Parathyroid adenoma (tissue), 2 donors: ENCODE measurements at regions not wholly inside any gene's neighbourhood (a gene's known extent, or its start where the extent isn't known, plus 50 kb on each side); places are given as distances from the start of the nearest gene placed in this dataset.

ENCODE experiments used
- H2AFZ ChIP-seq: fragments of 300-600 bp; sonication (generic); one replicate; pipeline ENCODE4 v1.7.0; 2017; ENCODE audit warnings: antibody characterized with exemption, mild to moderate bottlenecking
- H3K27ac ChIP-seq: fragments of 300-600 bp; sonication (generic); one replicate; pipeline ENCODE4 v1.7.0; 2017
- H3K27me3 ChIP-seq: fragments of 300-600 bp; sonication (generic); one replicate; pipeline ENCODE4 v1.7.0; 2017; ENCODE audit warnings: low read length; ENCODE audit not compliant: control insufficient read depth, insufficient read depth
- H3K36me3 ChIP-seq: fragments of 300-600 bp; sonication (generic); one replicate; pipeline ENCODE4 v1.7.0; 2017; ENCODE audit warnings: low read length; ENCODE audit not compliant: control insufficient read depth, insufficient read depth
- H3K4me1 ChIP-seq: fragments of 300-600 bp; sonication (generic); one replicate; pipeline ENCODE4 v1.7.0; 2017; ENCODE audit warnings: control low read depth
- H3K4me2 ChIP-seq: fragments of 300-600 bp; sonication (generic); one replicate; pipeline ENCODE4 v1.7.0; 2017; ENCODE audit warnings: low read length
- H3K4me3 ChIP-seq: fragments of 300-600 bp; sonication (generic); one replicate; pipeline ENCODE4 v1.7.0; 2017; ENCODE audit warnings: low read depth, low read length
- H3K79me2 ChIP-seq: fragments of 300-600 bp; sonication (generic); one replicate; pipeline ENCODE4 v1.7.0; 2017; ENCODE audit warnings: control low read depth
- H3K9ac ChIP-seq: fragments of 300-600 bp; sonication (generic); one replicate; pipeline ENCODE4 v1.7.0; 2017; ENCODE audit warnings: mild to moderate bottlenecking
- H3K9me3 ChIP-seq: fragments of 300-600 bp; sonication (generic); one replicate; pipeline ENCODE4 v1.7.0; 2017; ENCODE audit warnings: low read length; ENCODE audit not compliant: control insufficient read depth
- CTCF ChIP-seq: fragments of 300-600 bp; sonication (generic); IDR thresholded peaks from one replicate; pipeline ENCODE4 v1.7.0; 2017; ENCODE audit warnings: antibody characterized with exemption, mild to moderate bottlenecking
- donor health status: primary hyperparathyroidism.

- Histone ChIP-seq H3K27me3 (no peaks in the 10 kb centered on the region), H3K9me3 (no peaks in the 10 kb centered on the region), H3K4me1 (no peaks in the 10 kb centered on the region), H3K79me2 (no peaks in the 10 kb centered on the region), H3K4me2 (no peak overlapping the region), H2AFZ (no peak overlapping the region), H3K9ac (no peak overlapping the region), H3K36me3 (no peaks in the 10 kb centered on the region), H3K4me3 (no peak overlapping the region), H3K27ac (no peak overlapping the region)
- TF ChIP-seq CTCF = no peak
These were observed 119.0 kb upstream of the NRIP1 start for GRCh38 chr21:15183813-15184257.

GRCh38 chr21:15190412-15190811 is 125.6 kb upstream of the NRIP1 start:
- no peak overlapping the region for H3K9ac ChIP-seq
- no peak overlapping the region for H3K27ac ChIP-seq
- H3K27me3 ChIP-seq = no peaks in the 10 kb centered on the region
- no peak overlapping the region for H2AFZ ChIP-seq
- no peaks in the 10 kb centered on the region for H3K9me3 ChIP-seq
- H3K79me2 ChIP-seq = no peaks in the 10 kb centered on the region
- H3K4me2 ChIP-seq = no peak overlapping the region
- H3K4me3 ChIP-seq = no peak overlapping the region
- no peaks in the 10 kb centered on the region for H3K36me3 ChIP-seq
- no peak for TF ChIP-seq CTCF
- no peaks in the 10 kb centered on the region for H3K4me1 ChIP-seq

GRCh38 chr21:15190837-15191236 is 126.0 kb upstream of the NRIP1 start:
- Histone ChIP-seq H3K79me2 (no peaks in the 10 kb centered on the region), H3K4me1 (no peaks in the 10 kb centered on the region), H3K27ac (no peak overlapping the region), H3K36me3 (no peaks in the 10 kb centered on the region), H3K27me3 (no peaks in the 10 kb centered on the region), H3K9me3 (no peaks in the 10 kb centered on the region), H3K9ac (no peak overlapping the region), H3K4me2 (no peak overlapping the region), H2AFZ (no peak overlapping the region), H3K4me3 (no peak overlapping the region)
- TF ChIP-seq CTCF = no peak

- TF ChIP-seq CTCF = no peak
- H3K27me3 ChIP-seq = no peaks in the 10 kb centered on the region
- H3K4me3 ChIP-seq = no peak overlapping the region
- no peaks in the 10 kb centered on the region for H3K4me1 ChIP-seq
- no peak overlapping the region for H3K9ac ChIP-seq
- H3K79me2 ChIP-seq = no peaks in the 10 kb centered on the region
- no peak overlapping the region for H3K4me2 ChIP-seq
- no peaks in the 10 kb centered on the region for H3K36me3 ChIP-seq
- no peaks in the 10 kb centered on the region for H3K9me3 ChIP-seq
- H3K27ac ChIP-seq = no peak overlapping the region
- H2AFZ ChIP-seq = no peak overlapping the region
These were observed 126.5 kb upstream of the NRIP1 start for GRCh38 chr21:15191342-15191741.

GRCh38 chr21:15192243-15192642 is 127.4 kb upstream of the NRIP1 start:
- H3K27ac ChIP-seq = no peak overlapping the region

More at GRCh38 chr21:15192243-15192642, 127.4 kb upstream of the NRIP1 start:
- no peaks in the 10 kb centered on the region for H3K4me1 ChIP-seq
- no peak for TF ChIP-seq CTCF
- no peaks in the 10 kb centered on the region for H3K79me2 ChIP-seq
- no peaks in the 10 kb centered on the region for H3K36me3 ChIP-seq
- H2AFZ ChIP-seq = no peak overlapping the region
- no peak overlapping the region for H3K4me3 ChIP-seq
- H3K9me3 ChIP-seq = no peaks in the 10 kb centered on the region
- no peaks in the 10 kb centered on the region for H3K27me3 ChIP-seq
- no peak overlapping the region for H3K4me2 ChIP-seq
- no peak overlapping the region for H3K9ac ChIP-seq
